Thymus (tissue), 11 donors: ENCODE measurements at regions not wholly inside any gene's neighbourhood (a gene's known extent, or its start where the extent isn't known, plus 50 kb on each side); places are given as distances from the start of the nearest gene placed in this dataset.

Experiments
- DNase-seq, 9 donors: peaks; one replicate each; pipeline ENCODE4 v3.0.0-alpha.2; 2013; ENCODE audit warnings: low spot score in 9 of 9, low read depth in 6 of 9, missing footprints in 1 of 9
- H3K27ac ChIP-seq, 2 donors: one replicate each; pipeline ENCODE4 v1.5.1; 2013; ENCODE audit warnings: control low read depth in 1 of 2, low read depth in 1 of 2, low read length in 1 of 2, mild to moderate bottlenecking in 1 of 2, moderate library complexity in 1 of 2
- H3K27me3 ChIP-seq, 2 donors: one replicate each; pipeline ENCODE4 v1.5.1; 2013; ENCODE audit warnings: low read length in 1 of 2; ENCODE audit not compliant: control insufficient read depth in 2 of 2, insufficient read depth in 1 of 2
- H3K36me3 ChIP-seq, 2 donors: one replicate each; pipeline ENCODE4 v1.5.1; 2013; ENCODE audit warnings: low read length in 1 of 2, mild to moderate bottlenecking in 1 of 2, moderate library complexity in 1 of 2; ENCODE audit not compliant: control insufficient read depth in 2 of 2, insufficient read depth in 2 of 2
- H3K4me1 ChIP-seq, 2 donors: one replicate each; pipeline ENCODE4 v1.5.1; 2013; ENCODE audit warnings: low read length in 2 of 2; ENCODE audit not compliant: control insufficient read depth in 2 of 2, insufficient read depth in 2 of 2
- H3K4me3 ChIP-seq, 2 donors: one replicate each; pipeline ENCODE4 v1.5.1; 2013; ENCODE audit warnings: low read length in 2 of 2, control low read depth in 1 of 2, mild to moderate bottlenecking in 1 of 2
- H3K9me3 ChIP-seq, 2 donors: one replicate each; pipeline ENCODE4 v1.5.1; 2013; ENCODE audit warnings: low read length in 1 of 2, mild to moderate bottlenecking in 1 of 2; ENCODE audit not compliant: control insufficient read depth in 2 of 2, insufficient read depth in 1 of 2
- WGBS: extraction: QIAGEN DNeasy Blood & Tissue Kit; methylation state at CpG from one replicate; pipeline ENCODE4 v1.1.7; 2013; 5-methylcytosine and 5-hydroxymethylcytosine counted together
- donor health status: healthy.

DNA sequence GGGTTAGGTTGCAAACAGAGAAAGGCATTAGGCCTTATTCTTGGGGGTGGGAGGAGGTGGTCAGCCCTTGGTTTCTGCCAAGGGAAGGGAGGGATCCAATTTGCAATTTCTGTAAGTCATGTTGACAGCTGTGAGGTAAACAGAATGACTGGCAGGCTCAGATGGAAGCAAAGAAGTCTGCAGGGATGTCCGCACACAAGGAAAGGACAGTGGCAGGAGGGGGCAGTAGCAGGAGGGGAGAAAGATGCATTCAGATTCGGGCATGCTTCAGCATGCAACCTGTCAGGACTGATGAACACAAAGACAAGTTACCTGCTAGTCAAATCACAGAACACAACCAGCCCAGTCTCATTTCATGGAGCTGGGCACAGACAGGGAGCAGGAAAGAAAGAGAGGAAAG, 217.9 kb upstream of the FOXA2 start:
- Histone ChIP-seq H3K4me3 (no peak overlapping the region), H3K4me1 (no peaks in the 10 kb centered on the region), H3K9me3 (no peaks in the 10 kb centered on the region), H3K27me3 (no peaks in the 10 kb centered on the region), H3K36me3 (no peaks in the 10 kb centered on the region), H3K27ac (no peak overlapping the region)
- 85% methylated on average over 2 of the region's 2 CpGs for WGBS
- no peak for DNase-seq

DNA sequence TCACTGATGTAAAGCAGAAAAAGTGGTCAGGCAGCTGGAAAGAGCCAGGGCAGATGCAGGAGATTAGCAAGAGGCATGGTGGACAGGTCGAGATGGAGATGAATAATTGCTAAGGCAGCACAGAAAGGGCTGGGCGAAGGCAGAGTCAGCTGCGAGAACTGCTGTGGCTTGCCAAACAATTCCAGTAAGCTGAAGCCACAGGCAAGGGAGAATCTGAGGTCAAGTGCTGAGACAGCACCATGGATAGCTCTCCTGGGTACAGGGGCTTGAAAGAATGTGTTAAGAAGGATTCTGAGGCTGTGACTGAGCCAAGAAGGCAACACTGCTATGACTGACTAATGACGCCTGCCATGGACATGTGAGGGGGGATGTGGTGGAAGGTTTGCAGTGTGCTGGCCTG, 220.8 kb upstream of the FOXA2 start:
- Histone ChIP-seq H3K27ac (no peak overlapping the region), H3K4me3 (no peak overlapping the region), H3K9me3 (no peaks in the 10 kb centered on the region), H3K27me3 (no peaks in the 10 kb centered on the region), H3K4me1 (no peaks in the 10 kb centered on the region), H3K36me3 (no peaks in the 10 kb centered on the region)
- 93% methylated on average over 4 of the region's 4 CpGs for WGBS
- DNase-seq = peak in 1 of 9 donors; percentile 8

DNA sequence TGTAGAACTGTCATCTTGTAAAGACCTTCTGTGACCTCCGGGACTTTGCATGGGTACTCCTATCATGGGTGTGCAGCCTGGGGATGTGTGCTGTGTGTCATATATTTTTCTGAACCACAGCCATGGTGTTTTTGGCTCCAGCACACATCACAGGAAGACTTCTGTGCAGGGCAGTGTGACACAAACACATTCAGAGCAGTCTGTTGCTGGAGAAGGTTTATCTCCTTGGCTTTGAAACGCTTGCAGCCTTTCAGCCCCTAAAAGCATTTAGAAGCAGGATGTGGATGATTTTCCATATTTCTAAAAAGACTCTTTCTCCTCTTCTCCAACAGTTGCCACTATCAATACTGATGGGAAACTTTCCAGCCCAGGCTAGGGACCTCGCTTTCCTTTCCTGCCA, 221.6 kb upstream of the FOXA2 start:
- Histone ChIP-seq H3K27me3 (no peaks in the 10 kb centered on the region), H3K4me3 (no peak overlapping the region), H3K27ac (no peak overlapping the region), H3K36me3 (no peaks in the 10 kb centered on the region), H3K4me1 (no peaks in the 10 kb centered on the region), H3K9me3 (no peaks in the 10 kb centered on the region)
- no peak for DNase-seq
- WGBS = 93% methylated on average over 3 of the region's 3 CpGs

DNA sequence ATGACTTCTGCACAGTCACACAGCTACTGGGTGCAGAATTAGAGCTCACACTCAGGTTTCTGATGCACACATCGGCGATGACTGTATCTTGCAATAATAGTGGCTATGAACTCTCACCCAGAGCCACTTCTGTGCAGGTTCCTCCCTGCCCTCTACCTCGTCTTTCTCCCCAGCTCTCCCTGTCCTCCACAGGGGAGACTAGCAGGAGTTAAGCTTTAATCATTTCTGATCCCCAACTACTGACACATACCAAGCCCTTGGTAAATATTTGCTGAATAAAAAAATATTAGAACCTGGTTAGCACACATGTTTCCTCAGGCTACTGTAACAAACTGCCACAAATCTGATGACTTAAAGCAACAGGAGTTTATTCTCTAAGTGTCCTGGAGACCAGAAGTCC, 222.7 kb upstream of the FOXA2 start:
- Histone ChIP-seq H3K27ac (no peak overlapping the region), H3K27me3 (no peaks in the 10 kb centered on the region), H3K9me3 (no peaks in the 10 kb centered on the region), H3K4me1 (no peaks in the 10 kb centered on the region), H3K4me3 (no peak overlapping the region), H3K36me3 (no peaks in the 10 kb centered on the region)
- no peak for DNase-seq
- 93% methylated on average over 3 of the region's 3 CpGs for WGBS

DNA sequence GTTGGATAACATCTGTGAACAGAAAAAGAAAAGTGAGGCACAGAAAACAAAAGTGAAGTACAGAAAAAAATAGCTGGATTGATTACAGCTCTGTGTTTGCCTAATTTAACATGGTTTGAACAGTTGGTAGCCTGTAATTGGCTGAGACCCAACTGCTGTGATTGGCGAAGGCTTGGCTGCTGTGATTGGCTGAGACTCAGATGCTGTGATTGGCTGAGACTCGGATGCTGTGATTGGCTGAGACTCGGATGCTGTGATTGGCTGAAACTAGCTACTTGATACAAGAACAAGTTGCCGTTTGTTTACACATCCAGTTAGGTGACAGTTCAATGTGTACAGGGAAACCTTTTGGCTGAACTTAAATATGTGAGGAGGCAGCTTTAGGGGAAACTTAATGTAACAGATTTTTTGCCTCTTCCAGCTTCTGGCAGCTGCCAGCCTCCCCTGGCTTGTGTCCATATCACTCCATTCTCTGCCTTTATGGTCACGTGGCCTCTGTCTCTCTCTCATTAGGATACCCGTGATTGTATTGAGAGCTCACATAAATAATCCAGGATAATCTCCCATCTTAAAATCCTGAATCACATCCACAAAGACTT, 223.4 kb upstream of the FOXA2 start:
- no peaks in the 10 kb centered on the region for H3K27me3 ChIP-seq
- WGBS = 96% methylated on average over 6 of the region's 6 CpGs
- no peak overlapping the region for H3K4me3 ChIP-seq
- H3K4me1 ChIP-seq = no peaks in the 10 kb centered on the region
- H3K9me3 ChIP-seq = no peaks in the 10 kb centered on the region
- no peak overlapping the region for H3K27ac ChIP-seq
- H3K36me3 ChIP-seq = no peaks in the 10 kb centered on the region
- DNase-seq = no peak

DNA sequence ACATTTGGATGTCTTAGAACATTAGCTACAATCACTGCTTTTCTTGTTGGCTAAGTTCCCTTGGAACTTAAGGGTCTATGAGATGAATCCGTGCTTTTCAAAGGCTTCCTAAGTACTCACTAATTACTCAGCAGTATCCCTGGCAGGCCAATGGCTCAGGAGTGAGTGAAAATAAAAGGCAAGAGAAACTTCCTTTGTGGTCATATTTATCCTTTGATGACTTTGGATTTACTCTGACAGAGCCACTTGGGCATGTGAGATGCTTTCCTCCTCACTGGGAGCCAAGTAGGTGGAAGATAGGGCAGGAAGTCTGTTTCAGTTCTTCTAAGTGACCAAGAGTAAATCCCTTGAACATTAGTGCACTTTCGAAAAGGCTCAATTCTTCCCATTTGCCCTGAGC, 224.3 kb upstream of the FOXA2 start:
- no peak for DNase-seq
- WGBS = 90% methylated on average over 2 of the region's 2 CpGs
- H3K36me3 ChIP-seq = no peaks in the 10 kb centered on the region
- H3K4me1 ChIP-seq = no peaks in the 10 kb centered on the region
- H3K27ac ChIP-seq = no peak overlapping the region
- H3K4me3 ChIP-seq = no peak overlapping the region
- H3K9me3 ChIP-seq = no peaks in the 10 kb centered on the region
- H3K27me3 ChIP-seq = no peaks in the 10 kb centered on the region

DNA sequence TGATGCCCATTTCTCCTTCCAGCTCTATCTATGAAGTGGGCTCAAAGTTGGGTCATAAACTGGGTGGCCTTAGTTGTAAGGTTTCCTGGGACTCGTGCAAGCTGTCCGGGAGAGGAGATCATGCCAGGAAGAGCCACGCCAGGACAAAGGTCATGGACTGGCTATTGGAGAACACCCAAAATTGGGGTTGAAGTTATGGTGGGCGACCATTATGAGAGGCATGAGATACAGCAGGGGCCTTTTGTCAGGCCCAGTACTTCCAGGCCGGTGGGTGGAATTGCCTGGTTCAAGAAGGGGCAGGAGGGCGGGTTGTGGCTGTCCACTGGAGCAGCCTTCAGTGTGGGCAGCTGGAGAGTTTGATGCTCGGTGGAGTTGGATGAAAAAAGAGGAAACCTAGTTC, 225.1 kb upstream of the SSTR4 start:
- DNase-seq = no peak
- H3K27ac ChIP-seq = no peak overlapping the region
- no peaks in the 10 kb centered on the region for H3K9me3 ChIP-seq
- H3K4me1 ChIP-seq = no peaks in the 10 kb centered on the region
- H3K27me3 ChIP-seq = no peaks in the 10 kb centered on the region
- H3K36me3 ChIP-seq = no peaks in the 10 kb centered on the region
- no peak overlapping the region for H3K4me3 ChIP-seq
- whole genome bisulfite sequencing = 96% methylated on average over 7 of the region's 7 CpGs

DNA sequence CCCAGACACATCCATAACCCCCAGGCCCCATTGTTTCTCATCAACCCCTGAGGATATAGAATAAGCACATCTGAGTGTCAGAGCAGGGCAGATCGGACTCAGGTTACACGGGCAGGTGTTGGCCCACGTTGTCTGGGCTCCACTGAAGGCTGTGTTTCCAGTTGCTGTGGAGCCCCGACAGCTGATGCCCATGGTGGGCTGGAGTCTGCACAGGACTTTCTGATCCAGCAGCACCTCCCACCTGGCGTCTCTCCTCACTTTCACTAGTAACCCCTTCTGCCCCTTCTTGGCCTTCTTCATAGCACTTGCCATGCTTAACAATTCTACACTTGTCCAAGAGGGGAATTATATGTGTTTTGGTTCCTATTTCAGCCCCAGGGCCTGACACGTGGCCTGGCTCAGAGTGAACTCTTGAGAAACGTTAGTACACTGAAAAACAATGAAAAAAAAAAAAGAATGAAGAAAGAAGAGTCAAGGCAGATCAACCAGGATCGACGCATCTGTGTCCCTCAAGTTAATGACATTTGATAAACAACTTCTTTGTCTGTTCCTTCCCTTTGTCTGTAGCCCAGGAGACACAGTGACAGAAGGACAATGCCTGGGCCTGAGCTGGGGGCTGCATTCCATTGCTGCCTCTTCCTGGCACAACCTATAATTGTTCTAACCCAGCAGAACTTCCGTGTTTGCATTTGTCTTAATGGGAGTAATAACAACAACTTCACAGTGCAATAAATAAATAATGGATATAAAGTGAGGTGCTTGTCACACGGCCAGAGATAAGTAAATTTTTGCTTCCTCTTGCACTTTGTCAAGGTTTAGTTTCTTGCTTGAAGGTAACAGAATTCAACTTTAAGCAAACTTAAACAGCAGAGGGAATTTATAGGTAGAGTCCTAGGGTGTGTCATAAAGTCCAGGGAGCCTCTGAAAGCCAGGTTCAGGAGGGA, 224.2 kb upstream of the SSTR4 start:
- Histone ChIP-seq H3K27ac (no peak overlapping the region), H3K9me3 (no peaks in the 10 kb centered on the region), H3K4me1 (no peaks in the 10 kb centered on the region), H3K4me3 (no peak overlapping the region), H3K36me3 (no peaks in the 10 kb centered on the region), H3K27me3 (no peaks in the 10 kb centered on the region)
- peak in 1 of 9 donors; percentile 5 for DNase-seq
- 91% methylated on average over 11 of the region's 11 CpGs for WGBS

DNA sequence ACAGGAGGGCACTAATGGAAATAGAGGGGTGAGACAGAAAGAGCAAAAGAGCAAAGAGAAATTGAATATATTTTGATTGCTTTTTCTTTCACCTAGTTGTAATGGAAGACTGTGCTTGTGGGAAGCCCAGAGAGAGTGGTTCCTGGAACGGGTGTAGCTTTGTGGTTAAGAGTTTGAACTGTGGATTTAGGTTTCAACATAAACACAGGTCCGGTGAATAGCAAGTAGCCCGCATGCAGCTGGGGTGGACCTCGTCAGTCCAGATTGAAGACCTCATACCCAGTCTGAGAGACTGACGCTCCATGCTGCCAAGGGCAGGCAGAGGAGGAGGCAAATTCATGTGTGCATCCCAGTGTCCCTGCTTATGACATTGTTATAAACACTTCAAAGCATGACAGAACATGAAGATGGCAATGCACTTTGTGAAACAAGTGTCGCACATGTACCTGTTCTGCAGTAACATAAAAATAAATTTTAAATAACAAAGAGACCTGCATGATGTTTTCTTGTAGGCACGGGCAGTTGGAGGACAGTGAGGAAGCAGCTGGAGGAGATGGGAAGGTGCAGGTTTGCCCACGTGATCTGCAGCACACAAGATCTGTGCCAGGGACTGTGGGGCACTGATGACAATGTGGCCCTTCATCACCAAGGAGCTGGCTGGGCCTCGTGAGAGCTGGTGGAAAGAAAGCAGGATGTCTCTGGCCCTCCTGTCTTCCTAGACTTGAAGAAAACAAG, 220.5 kb upstream of the SSTR4 start:
- Histone ChIP-seq H3K27ac (no peak overlapping the region), H3K4me3 (no peak overlapping the region), H3K27me3 (no peaks in the 10 kb centered on the region), H3K9me3 (no peaks in the 10 kb centered on the region), H3K4me1 (no peaks in the 10 kb centered on the region), H3K36me3 (no peaks in the 10 kb centered on the region)
- peak in 1 of 9 donors; percentile 8 for DNase-seq
- 21% methylated on average over 9 of the region's 9 CpGs for WGBS
